T-cell (primary cell): ENCODE measurements at regions not wholly inside any gene's neighbourhood (a gene's known extent, or its start where the extent isn't known, plus 50 kb on each side); places are given as distances from the start of the nearest gene placed in this dataset.

ENCODE experiments used
- ATAC-seq, 4 experiments: fragments of 200-7000 bp in 3 of 4; fragments of 150-1000 bp in 1 of 4; cut with Tn5 transposase; replicated peaks in 1 of 4; 1 replicate in 3 of 4; 2 replicates in 1 of 4; pipeline ENCODE4 v1.10.0; 2021; ENCODE audit warnings: moderate library complexity in 3 of 4, mild to moderate bottlenecking in 2 of 4, moderate number of reproducible peaks in 1 of 4
- CTCF ChIA-PET, 2 donors: fragments of 300-600 bp; sonication (Branson Sonifier 250); formaldehyde crosslinking; loops; one replicate each; lab custom pipeline; 2022; ENCODE audit warnings: antibody characterized with exemption in 2 of 2; lab: Charles Lee
- POLR2A ChIA-PET, 2 donors: fragments of 300-600 bp; sonication (Branson Sonifier 250); formaldehyde crosslinking; loops; one replicate each; lab custom pipeline; 2022; ENCODE audit warnings: antibody characterized with exemption in 2 of 2; lab: Charles Lee
- DNase-seq, 35 experiments: peaks; one replicate each; pipeline versions ENCODE4 v3.0.0 to v3.0.0-alpha.2; 2013 to 2023
- H3K27ac ChIP-seq: one replicate; pipeline ENCODE4 v1.5.1; 2013; ENCODE audit warnings: low read length
- H3K27me3 ChIP-seq, 2 experiments: replicated peaks in 1 of 2; 1 replicate in 1 of 2; 2 replicates in 1 of 2; pipeline versions ENCODE4 v1.6.1 to v1.7.0; 2013; ENCODE audit warnings: low read length in 1 of 2, mixed read lengths in 1 of 2; ENCODE audit not compliant: control insufficient read depth in 2 of 2, insufficient read depth in 2 of 2; ENCODE audit errors: extremely low read depth in 1 of 2
- H3K36me3 ChIP-seq, 2 donors: 1 replicate in 1 of 2; 2 replicates in 1 of 2; pipeline versions ENCODE4 v1.6.1 to v1.7.0; 2013; ENCODE audit warnings: low read length in 1 of 2; ENCODE audit not compliant: control insufficient read depth in 2 of 2, insufficient read depth in 1 of 2; ENCODE audit errors: extremely low read depth in 1 of 2
- H3K4me1 ChIP-seq, 2 experiments: 1 replicate in 1 of 2; 2 replicates in 1 of 2; pipeline versions ENCODE4 v1.6.1 to v1.7.0; 2013; ENCODE audit warnings: low read length in 2 of 2, mixed read lengths in 1 of 2; ENCODE audit not compliant: insufficient read depth in 2 of 2, control insufficient read depth in 1 of 2; ENCODE audit errors: extremely low read depth in 1 of 2
- H3K4me3 ChIP-seq, 2 donors: 1 replicate in 1 of 2; 2 replicates in 1 of 2; pipeline versions ENCODE4 v1.5.1 to v1.7.0; 2013; ENCODE audit warnings: mild to moderate bottlenecking in 2 of 2, low read length in 1 of 2, moderate library complexity in 1 of 2; ENCODE audit not compliant: control insufficient read depth in 1 of 2; ENCODE audit errors: extremely low read depth in 1 of 2
- H3K9me3 ChIP-seq: 2 replicates; pipeline ENCODE4 v1.7.0; 2013
- H3K27ac Mint-ChIP-seq, 2 donors: one replicate each; pipeline ENCODE4 v1.8.0; 2020 to 2021; ENCODE audit warnings: mild to moderate bottlenecking in 2 of 2, mixed read lengths in 2 of 2
- H3K27me3 Mint-ChIP-seq, 2 donors: one replicate each; pipeline ENCODE4 v1.8.0; 2021 to 2022; ENCODE audit warnings: mixed read lengths in 2 of 2
- H3K36me3 Mint-ChIP-seq: one replicate; pipeline ENCODE4 v1.8.0; 2021; ENCODE audit warnings: mixed read lengths
- H3K4me1 Mint-ChIP-seq, 3 donors: one replicate each; pipeline ENCODE4 v1.8.0; 2020 to 2022; ENCODE audit warnings: mixed read lengths in 3 of 3, mild to moderate bottlenecking in 1 of 3
- H3K4me3 Mint-ChIP-seq, 3 donors: one replicate each; pipeline ENCODE4 v1.8.0; 2020 to 2022; ENCODE audit warnings: mild to moderate bottlenecking in 3 of 3, mixed read lengths in 3 of 3, moderate library complexity in 3 of 3
- H3K9me3 Mint-ChIP-seq, 3 donors: one replicate each; pipeline ENCODE4 v1.8.0; 2020 to 2022; ENCODE audit warnings: mixed read lengths in 3 of 3
- WGBS: methylation state at CpG from one replicate; pipeline ENCODE4 v1.1.5; 2013; ENCODE audit warnings: missing lambda C conversion rate; ENCODE audit not compliant: insufficient coverage; 5-methylcytosine and 5-hydroxymethylcytosine counted together

- Histone ChIP-seq H3K36me3 (no peaks in the 10 kb centered on the region), H3K27ac (no peak overlapping the region), H3K4me3 (no peak overlapping the region), H3K9me3 (peaks cover 2% of the 10 kb centered on the region), H3K4me1 (no peaks in the 10 kb centered on the region), H3K27me3 (no peaks in the 10 kb centered on the region)
- H3K27me3 Mint-ChIP-seq, result no peaks in the 10 kb centered on the region
- no peak overlapping the region for H3K27ac Mint-ChIP-seq
- CTCF ChIA-PET, result no interaction called here
- WGBS, result 92% methylated on average over 5 of the region's 12 CpGs
- H3K4me3 Mint-ChIP-seq, result no peak overlapping the region
- H3K4me1 Mint-ChIP-seq, result no peaks in the 10 kb centered on the region
- H3K9me3 Mint-ChIP-seq, result peaks cover 2 to 6% (median 4%) of the 10 kb centered on the region in 3 donors
- DNase-seq (no peak), ATAC-seq (no peak)
- no peaks in the 10 kb centered on the region for H3K36me3 Mint-ChIP-seq
- POLR2A ChIA-PET, result no interaction called here
These were observed 218.4 kb upstream of the KCND2 start for GRCh38 chr7:120054376-120055100.

DNA sequence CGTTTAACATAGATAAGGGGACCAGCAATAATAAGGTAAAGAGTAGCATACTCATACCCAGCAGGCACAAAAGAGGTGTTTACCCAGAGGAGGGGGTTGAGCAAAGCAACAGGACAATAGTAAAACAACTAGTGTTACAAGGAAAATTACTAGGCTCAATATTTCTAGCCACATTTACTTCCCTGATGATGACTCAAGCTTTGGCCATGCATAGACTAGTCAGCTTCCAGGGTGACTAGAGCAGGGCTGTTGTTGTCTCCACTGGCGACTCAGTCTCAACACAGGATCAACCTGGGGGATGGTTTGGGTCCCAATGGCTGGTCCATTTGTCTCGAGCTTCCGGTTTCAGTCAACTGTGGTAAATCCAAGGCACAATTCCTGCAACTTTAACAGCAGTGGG, 217.7 kb upstream of the KCND2 start:
- Mint-ChIP-seq H3K4me3 (no peak overlapping the region), H3K36me3 (no peaks in the 10 kb centered on the region), H3K4me1 (no peaks in the 10 kb centered on the region), H3K9me3 (peaks cover 2 to 6% (median 6%) of the 10 kb centered on the region in 3 donors), H3K27me3 (no peaks in the 10 kb centered on the region), H3K27ac (no peak overlapping the region)
- no peak overlapping the region for H3K27ac ChIP-seq
- ChIA-PET POLR2A (no interaction called here), CTCF (no interaction called here)
- no peaks in the 10 kb centered on the region for H3K27me3 ChIP-seq
- no peak for ATAC-seq
- H3K4me1 ChIP-seq, result no peaks in the 10 kb centered on the region
- H3K9me3 ChIP-seq, result peaks cover 2% of the 10 kb centered on the region
- 48% methylated on average over 3 of the region's 4 CpGs for WGBS
- H3K36me3 ChIP-seq, result no peaks in the 10 kb centered on the region
- DNase-seq, result no peak
- H3K4me3 ChIP-seq, result no peak overlapping the region

- ChIA-PET POLR2A (no interaction called here), CTCF (no interaction called here)
- Histone ChIP-seq H3K4me3 (no peak overlapping the region), H3K9me3 (peaks cover 2% of the 10 kb centered on the region), H3K4me1 (no peaks in the 10 kb centered on the region), H3K27ac (no peak overlapping the region), H3K36me3 (no peaks in the 10 kb centered on the region), H3K27me3 (no peaks in the 10 kb centered on the region)
- Mint-ChIP-seq H3K27ac (no peak overlapping the region), H3K27me3 (no peaks in the 10 kb centered on the region), H3K36me3 (no peaks in the 10 kb centered on the region), H3K9me3 (peaks cover 2 to 12% (median 6%) of the 10 kb centered on the region in 3 donors), H3K4me3 (no peak overlapping the region), H3K4me1 (no peaks in the 10 kb centered on the region)
- DNase-seq, result no peak
- 60% methylated on average over 1 of the region's 4 CpGs for WGBS
- ATAC-seq, result no peak
These were observed 216.7 kb upstream of the KCND2 start for GRCh38 chr7:120056227-120056626.

GRCh38 chr7:120059641-120060040, 213.3 kb upstream of the KCND2 start:
- Histone ChIP-seq H3K27me3 (no peaks in the 10 kb centered on the region), H3K4me3 (no peak overlapping the region), H3K27ac (no peak overlapping the region), H3K9me3 (no peaks in the 10 kb centered on the region), H3K36me3 (no peaks in the 10 kb centered on the region), H3K4me1 (no peaks in the 10 kb centered on the region)
- H3K4me1 Mint-ChIP-seq, result no peaks in the 10 kb centered on the region
- peaks cover 3 to 21% (median 3%) of the 10 kb centered on the region in 3 donors for H3K9me3 Mint-ChIP-seq
- H3K36me3 Mint-ChIP-seq, result no peaks in the 10 kb centered on the region
- CTCF ChIA-PET, result no interaction called here
- H3K27me3 Mint-ChIP-seq, result no peaks in the 10 kb centered on the region
- no peak overlapping the region for H3K4me3 Mint-ChIP-seq
- POLR2A ChIA-PET, result no interaction called here
- WGBS, result 100% methylated on average over 1 of the region's 1 CpG
- H3K27ac Mint-ChIP-seq, result no peak overlapping the region
- ATAC-seq (no peak), DNase-seq (no peak)

GRCh38 chr7:120060281-120060680, 212.7 kb upstream of the KCND2 start:
- ATAC-seq, result no peak
- Histone ChIP-seq H3K27ac (no peak overlapping the region), H3K27me3 (no peaks in the 10 kb centered on the region), H3K36me3 (no peaks in the 10 kb centered on the region), H3K4me1 (no peaks in the 10 kb centered on the region), H3K4me3 (no peak overlapping the region), H3K9me3 (no peaks in the 10 kb centered on the region)
- H3K36me3 Mint-ChIP-seq, result no peaks in the 10 kb centered on the region
- H3K9me3 Mint-ChIP-seq, result peaks cover 3 to 17% (median 3%) of the 10 kb centered on the region in 3 donors
- H3K4me1 Mint-ChIP-seq, result no peaks in the 10 kb centered on the region
- H3K27ac Mint-ChIP-seq, result no peak overlapping the region
- no peak for DNase-seq
- ChIA-PET POLR2A (no interaction called here), CTCF (no interaction called here)
- no peaks in the 10 kb centered on the region for H3K27me3 Mint-ChIP-seq
- H3K4me3 Mint-ChIP-seq, result no peak overlapping the region
- WGBS, result 43% methylated on average over 1 of the region's 4 CpGs

GRCh38 chr7:120060875-120061274, 212.1 kb upstream of the KCND2 start:
- Mint-ChIP-seq H3K36me3 (no peaks in the 10 kb centered on the region), H3K27me3 (no peaks in the 10 kb centered on the region), H3K4me3 (no peak overlapping the region), H3K9me3 (peaks cover 3 to 17% (median 3%) of the 10 kb centered on the region in 3 donors), H3K27ac (no peak overlapping the region), H3K4me1 (no peaks in the 10 kb centered on the region)
- CTCF ChIA-PET, result no interaction called here
- Histone ChIP-seq H3K27ac (no peak overlapping the region), H3K27me3 (no peaks in the 10 kb centered on the region), H3K9me3 (no peaks in the 10 kb centered on the region), H3K4me3 (no peak overlapping the region), H3K4me1 (no peaks in the 10 kb centered on the region), H3K36me3 (no peaks in the 10 kb centered on the region)
- ATAC-seq (no peak), DNase-seq (no peak)
- 90% methylated on average over 6 of the region's 7 CpGs for WGBS
- POLR2A ChIA-PET, result no interaction called here

DNA sequence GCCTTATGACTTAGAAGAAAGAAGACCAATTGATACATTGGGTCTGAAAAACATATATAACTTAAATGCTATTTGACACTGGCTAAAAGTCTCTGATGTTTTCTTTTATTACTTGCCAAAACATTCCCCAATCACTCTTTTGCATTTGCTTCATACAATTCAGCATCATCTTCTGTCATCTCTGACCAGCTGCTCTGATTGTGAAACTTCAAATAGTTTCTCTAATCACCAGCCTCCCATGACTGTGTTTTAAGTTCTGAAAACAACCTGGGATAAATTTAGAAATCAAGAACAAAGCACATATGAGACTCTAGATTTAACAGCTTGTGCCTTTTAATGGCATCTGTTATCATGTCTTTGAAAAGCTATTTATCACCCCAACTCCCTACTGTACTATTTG, 208.4 kb upstream of the KCND2 start:
- Histone ChIP-seq H3K4me1 (no peaks in the 10 kb centered on the region), H3K36me3 (no peaks in the 10 kb centered on the region), H3K4me3 (no peak overlapping the region), H3K9me3 (no peaks in the 10 kb centered on the region), H3K27me3 (no peaks in the 10 kb centered on the region), H3K27ac (no peak overlapping the region)
- Mint-ChIP-seq H3K27ac (no peak overlapping the region), H3K27me3 (no peaks in the 10 kb centered on the region), H3K4me3 (no peak overlapping the region), H3K4me1 (no peaks in the 10 kb centered on the region), H3K9me3 (peaks cover 4 to 31% (median 7%) of the 10 kb centered on the region in 3 donors), H3K36me3 (no peaks in the 10 kb centered on the region)
- CTCF ChIA-PET, result no interaction called here
- POLR2A ChIA-PET, result no interaction called here
- DNase-seq, result no peak
- no peak for ATAC-seq
